ENCODE measurements at regions not wholly inside any gene's neighbourhood (a gene's known extent, or its start where the extent isn't known, plus 50 kb on each side); places are given as distances from the start of the nearest gene placed in this dataset.

GRCh38 chr5:17696627-17697026 lies 62.4 kb downstream of the TAF11L14 start:
- H3K4me3 ChIP-seq = no peak overlapping the region
- ATAC-seq (ENCODE audit: insufficient read depth, low FRiP score) = no peak
- 71 to 84% methylated on average over 1 of the region's 1 CpG for WGBS, 2 donors
- H3K9ac ChIP-seq (ENCODE audit: insufficient read depth in 1 of 2, low read length in 2 of 2) = no peak overlapping the region
- H3K9me3 ChIP-seq (ENCODE audit: control insufficient read depth in 4 of 4, insufficient read depth in 3 of 4, low read length in 3 of 4) = peaks cover 0 to 1% (median 0%) of the 10 kb centered on the region in 4 donors
- TF ChIP-seq, protein P1, sequence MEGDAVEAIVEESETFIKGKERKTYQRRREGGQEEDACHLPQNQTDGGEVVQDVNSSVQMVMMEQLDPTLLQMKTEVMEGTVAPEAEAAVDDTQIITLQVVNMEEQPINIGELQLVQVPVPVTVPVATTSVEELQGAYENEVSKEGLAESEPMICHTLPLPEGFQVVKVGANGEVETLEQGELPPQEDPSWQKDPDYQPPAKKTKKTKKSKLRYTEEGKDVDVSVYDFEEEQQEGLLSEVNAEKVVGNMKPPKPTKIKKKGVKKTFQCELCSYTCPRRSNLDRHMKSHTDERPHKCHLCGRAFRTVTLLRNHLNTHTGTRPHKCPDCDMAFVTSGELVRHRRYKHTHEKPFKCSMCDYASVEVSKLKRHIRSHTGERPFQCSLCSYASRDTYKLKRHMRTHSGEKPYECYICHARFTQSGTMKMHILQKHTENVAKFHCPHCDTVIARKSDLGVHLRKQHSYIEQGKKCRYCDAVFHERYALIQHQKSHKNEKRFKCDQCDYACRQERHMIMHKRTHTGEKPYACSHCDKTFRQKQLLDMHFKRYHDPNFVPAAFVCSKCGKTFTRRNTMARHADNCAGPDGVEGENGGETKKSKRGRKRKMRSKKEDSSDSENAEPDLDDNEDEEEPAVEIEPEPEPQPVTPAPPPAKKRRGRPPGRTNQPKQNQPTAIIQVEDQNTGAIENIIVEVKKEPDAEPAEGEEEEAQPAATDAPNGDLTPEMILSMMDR (IDR thresholded peaks at IDR 0.05; ENCODE audit: control extremely low read depth, extremely low read depth) = no peak
- DNase-seq = no peak
- peaks cover 0 to 13% (median 0%) of the 10 kb centered on the region in 5 donors for H3K4me1 ChIP-seq (ENCODE audit: control insufficient read depth in 5 of 5, insufficient read depth in 5 of 5, low read length in 5 of 5)
- no peak overlapping the region for H3K27ac ChIP-seq (ENCODE audit: low read depth in 1 of 2, low read length in 1 of 2)
- no peaks in the 10 kb centered on the region for H3K27me3 ChIP-seq (ENCODE audit: control insufficient read depth in 3 of 3, insufficient read depth in 3 of 3, low read length in 2 of 3)
- H3K36me3 ChIP-seq (ENCODE audit: control insufficient read depth in 4 of 4, insufficient read depth in 4 of 4, low read length in 4 of 4) = no peaks in the 10 kb centered on the region

DNA sequence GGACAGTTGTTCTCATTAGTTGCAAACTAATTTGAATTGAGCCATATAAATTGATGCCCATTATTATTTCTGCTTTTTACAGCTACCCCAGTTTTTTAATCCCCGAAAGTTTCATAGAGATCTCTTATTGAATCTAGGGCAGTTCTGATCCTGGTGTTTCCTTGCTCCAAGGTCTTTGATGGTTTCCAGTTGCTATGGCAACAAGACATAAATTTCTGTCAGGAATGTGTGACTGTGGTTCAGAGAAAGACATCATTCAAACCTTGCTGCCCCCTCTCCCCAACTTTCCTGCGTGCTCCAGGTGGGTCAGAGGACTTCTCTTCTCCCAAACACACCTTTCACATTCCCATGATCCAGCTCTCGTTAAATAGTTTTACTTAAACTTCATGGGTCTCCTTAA lies 63.4 kb downstream of the TAF11L14 start:
- Histone ChIP-seq H3K27me3 (ENCODE audit: control insufficient read depth in 3 of 3, insufficient read depth in 3 of 3, low read length in 2 of 3) (no peaks in the 10 kb centered on the region), H3K27ac (ENCODE audit: low read depth in 1 of 2, low read length in 1 of 2) (no peak overlapping the region), H3K4me1 (ENCODE audit: control insufficient read depth in 5 of 5, insufficient read depth in 5 of 5, low read length in 5 of 5) (peaks cover 0 to 13% (median 0%) of the 10 kb centered on the region in 5 donors), H3K9ac (ENCODE audit: insufficient read depth in 1 of 2, low read length in 2 of 2) (no peak overlapping the region), H3K36me3 (ENCODE audit: control insufficient read depth in 4 of 4, insufficient read depth in 4 of 4, low read length in 4 of 4) (no peaks in the 10 kb centered on the region), H3K9me3 (ENCODE audit: control insufficient read depth in 4 of 4, insufficient read depth in 3 of 4, low read length in 3 of 4) (peaks cover 0 to 1% (median 0%) of the 10 kb centered on the region in 4 donors), H3K4me3 (no peak overlapping the region)
- 67 to 87% methylated on average over 3 of the region's 3 CpGs for WGBS, 2 donors
- TF ChIP-seq, protein P1 (IDR thresholded peaks at IDR 0.05; ENCODE audit: control extremely low read depth, extremely low read depth) = no peak
- DNase-seq (no peak), ATAC-seq (ENCODE audit: insufficient read depth, low FRiP score) (no peak)

DNA sequence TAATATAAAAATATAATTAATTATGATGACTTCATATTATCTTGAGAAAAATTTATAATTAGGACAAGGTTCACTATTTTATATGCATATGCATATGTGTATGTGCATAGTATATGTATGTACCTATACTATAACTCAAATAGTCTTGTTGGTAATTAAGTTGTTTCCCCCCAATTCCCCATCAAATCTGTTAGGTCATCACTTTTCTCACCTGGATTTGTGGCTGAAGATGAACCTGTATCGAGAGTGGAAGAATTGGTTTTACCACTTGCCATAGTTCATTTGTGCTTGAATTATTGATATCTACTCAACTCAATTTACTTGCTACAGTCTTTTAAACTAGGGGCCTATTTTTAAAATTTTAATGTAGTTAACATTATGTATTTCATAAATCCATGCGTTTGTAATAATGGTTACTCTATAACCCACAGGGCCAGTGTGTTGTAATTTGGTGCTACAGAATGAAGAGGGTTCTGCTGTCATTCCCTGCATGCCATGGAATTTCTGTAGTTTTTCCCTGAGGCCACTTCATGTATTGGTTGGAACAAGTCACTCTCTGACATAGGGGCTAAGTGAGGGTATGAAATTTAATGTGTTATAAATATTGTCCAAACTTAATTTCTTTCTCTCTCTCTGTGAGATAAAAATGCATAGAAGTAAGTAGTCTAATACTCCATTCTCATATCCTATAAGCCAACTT lies 74.9 kb downstream of the TAF11L14 start:
- WGBS, 2 donors = 82 to 91% methylated on average over 2 of the region's 2 CpGs
- Histone ChIP-seq H3K9ac (ENCODE audit: insufficient read depth in 1 of 2, low read length in 2 of 2) (no peak overlapping the region), H3K36me3 (ENCODE audit: control insufficient read depth in 4 of 4, insufficient read depth in 4 of 4, low read length in 4 of 4) (no peaks in the 10 kb centered on the region), H3K27ac (ENCODE audit: low read depth in 1 of 2, low read length in 1 of 2) (no peak overlapping the region), H3K27me3 (ENCODE audit: control insufficient read depth in 3 of 3, insufficient read depth in 3 of 3, low read length in 2 of 3) (no peaks in the 10 kb centered on the region), H3K9me3 (ENCODE audit: control insufficient read depth in 4 of 4, insufficient read depth in 3 of 4, low read length in 3 of 4) (peaks cover 0 to 3% (median 2%) of the 10 kb centered on the region in 4 donors), H3K4me3 (no peak overlapping the region), H3K4me1 (ENCODE audit: control insufficient read depth in 5 of 5, insufficient read depth in 5 of 5, low read length in 5 of 5) (no peaks in the 10 kb centered on the region)
- TF ChIP-seq, protein P1 (IDR thresholded peaks at IDR 0.05; ENCODE audit: control extremely low read depth, extremely low read depth) = no peak
- no peak for ATAC-seq (ENCODE audit: insufficient read depth, low FRiP score)
- DNase-seq = no peak
